A549 (cell line): ENCODE measurements at regions not wholly inside any gene's neighbourhood (a gene's known extent, or its start where the extent isn't known, plus 50 kb on each side); places are given as distances from the start of the nearest gene placed in this dataset.
A peak's percentile ranks its signal among the peaks of the same experiment; 100 is the strongest.

Experiments
- ATAC-seq, 2 experiments: fragments of 200-7000 bp in 1 of 2; fragments of >200 bp in 1 of 2; cut with Nextera tagmentation in 1 of 2; cut with Tn5 transposase in 1 of 2; 3 replicates each; pipeline versions ENCODE4 v1.8.0 to v1.9.1; 2018 to 2020; ENCODE audit warnings: mild to moderate bottlenecking in 1 of 2, moderate library complexity in 1 of 2
- CTCF ChIA-PET: fragments of 300-600 bp; sonication (Branson Sonifier 250); formaldehyde crosslinking; extraction: SDS; loops from one replicate; lab custom pipeline; 2021; ENCODE audit warnings: antibody characterized with exemption, inconsistent platforms; lab: Yijun Ruan, JAX
- POLR2A ChIA-PET: fragments of 350-600 bp; formaldehyde crosslinking; extraction: SDS; loops from one replicate; lab custom pipeline; 2021; ENCODE audit warnings: antibody characterized with exemption, inconsistent platforms; lab: Yijun Ruan, JAX
- DNase-seq, 2 experiments: peaks; one replicate each; pipeline versions ENCODE4 v3.0.0 to v3.0.0-alpha.2; 2011 to 2016; ENCODE audit warnings: low read depth in 1 of 2, low spot score in 1 of 2
- FAIRE-seq: peaks from 2 replicates; lab custom pipeline; 2011; peaks lifted over from hg19 to GRCh38; lab: Jason Lieb, UNC
- H3K27ac ChIP-seq, 2 experiments: fragments of >200 bp; sonication (Bioruptor Twin); formaldehyde crosslinking; 3 replicates each; pipeline ENCODE4 v1.5.1; 2016 to 2017
- H3K4me1 ChIP-seq: fragments of >200 bp; sonication (Bioruptor Twin); formaldehyde crosslinking; 3 replicates; pipeline ENCODE4 v1.6.1; 2016
- H3K4me2 ChIP-seq: fragments of >200 bp; sonication (Bioruptor Twin); formaldehyde crosslinking; 3 replicates; pipeline ENCODE4 v1.6.1; 2016
- H3K4me3 ChIP-seq: fragments of >200 bp; sonication (Bioruptor Twin); formaldehyde crosslinking; 3 replicates; pipeline ENCODE4 v1.5.1; 2016
- H3K9me3 ChIP-seq: fragments of >200 bp; sonication (Bioruptor Twin); formaldehyde crosslinking; 3 replicates; pipeline ENCODE4 v1.6.1; 2016
- BHLHE40 ChIP-seq: IDR thresholded peaks from 2 replicates; pipeline ENCODE4 v1.6.1; 2012; ENCODE audit warnings: low read depth, low read length, inconsistent platforms
- CHD2 ChIP-seq: fragments of 150-350 bp; IDR thresholded peaks from 2 replicates; pipeline ENCODE4 v1.6.1; 2014; ENCODE audit warnings: low read length; ENCODE audit not compliant: partially characterized antibody
- CHD4 ChIP-seq: fragments of 200-600 bp; sonication (generic); IDR thresholded peaks from 2 replicates; pipeline ENCODE4 v1.6.1; 2016; ENCODE audit warnings: antibody characterized with exemption, mild to moderate bottlenecking, borderline replicate concordance
- EHF ChIP-seq: fragments of 250-450 bp; sonication (Bioruptor Pico); IDR thresholded peaks from 2 replicates; pipeline ENCODE4 v1.5.0; 2020; ENCODE audit warnings: mild to moderate bottlenecking
- EHMT2 ChIP-seq: fragments of 200-600 bp; sonication (generic); IDR thresholded peaks from 2 replicates; pipeline ENCODE4 v1.6.1; 2016; ENCODE audit warnings: antibody characterized with exemption, low read depth, mild to moderate bottlenecking, moderate library complexity
- EP300 ChIP-seq, 2 experiments: fragments of >200 bp; sonication (Bioruptor Twin); formaldehyde crosslinking; IDR thresholded peaks; 2 replicates in 1 of 2; 3 replicates in 1 of 2; pipeline ENCODE4 v1.6.1; 2016 to 2017
- FOSL2 ChIP-seq, 2 experiments: fragments of 450-650 bp in 1 of 2; fragments of >200 bp in 1 of 2; sonication (Bioruptor Twin) in 1 of 2; formaldehyde crosslinking; IDR thresholded peaks; 2 replicates each; pipeline versions ENCODE4 v1.5.0 to v1.6.1; 2016 to 2020; ENCODE audit warnings: mild to moderate bottlenecking in 1 of 2, moderate library complexity in 1 of 2
- GATA3 ChIP-seq: IDR thresholded peaks from 2 replicates; pipeline ENCODE4 v1.6.1; 2012; ENCODE audit warnings: borderline replicate concordance
- HEYL ChIP-seq: fragments of 250-450 bp; sonication (Bioruptor Pico); IDR thresholded peaks from 2 replicates; pipeline ENCODE4 v1.8.0; 2021; ENCODE audit warnings: mild to moderate bottlenecking, moderate library complexity
- JUN ChIP-seq, 2 experiments: fragments of >200 bp; sonication (Bioruptor Twin); formaldehyde crosslinking; IDR thresholded peaks; 2 replicates in 1 of 2; 3 replicates in 1 of 2; pipeline ENCODE4 v1.6.1; 2016 to 2017
- JUNB ChIP-seq: fragments of >200 bp; sonication (Bioruptor Twin); formaldehyde crosslinking; IDR thresholded peaks from 2 replicates; pipeline ENCODE4 v1.6.1; 2016
- KDM1A ChIP-seq: fragments of 200-600 bp; sonication (generic); IDR thresholded peaks from 2 replicates; pipeline ENCODE4 v1.6.1; 2016; ENCODE audit warnings: low read depth, mild to moderate bottlenecking
- MAFK ChIP-seq: fragments of 450-650 bp; IDR thresholded peaks from 2 replicates; pipeline ENCODE4 v1.6.1; 2014; ENCODE audit not compliant: partially characterized antibody
- MAZ ChIP-seq: fragments of 150-350 bp; IDR thresholded peaks from 2 replicates; pipeline ENCODE4 v1.6.1; 2014; ENCODE audit warnings: antibody characterized with exemption, low read depth, low read length, borderline replicate concordance
- MYC ChIP-seq: IDR thresholded peaks from 2 replicates; pipeline ENCODE4 v1.6.1; 2012; ENCODE audit warnings: mild to moderate bottlenecking, inconsistent platforms, low read length, improper control_type of control experiment, borderline replicate concordance
- NPAS2 ChIP-seq: fragments of 250-450 bp; sonication (Bioruptor Pico); IDR thresholded peaks from 2 replicates; pipeline ENCODE4 v1.8.0; 2022; ENCODE audit warnings: mild to moderate bottlenecking, moderate library complexity, borderline replicate concordance
- NR3C1 ChIP-seq: fragments of >200 bp; sonication (Bioruptor Twin); formaldehyde crosslinking; IDR thresholded peaks from 3 replicates; pipeline ENCODE4 v1.6.1; 2017
- RARB ChIP-seq: fragments of 250-450 bp; sonication (Bioruptor Pico); IDR thresholded peaks from 2 replicates; pipeline ENCODE4 v1.8.0; 2021; ENCODE audit warnings: mild to moderate bottlenecking, moderate library complexity
- RCOR1 ChIP-seq: fragments of 150-350 bp; IDR thresholded peaks from 2 replicates; pipeline ENCODE4 v1.6.1; 2014; ENCODE audit warnings: antibody characterized with exemption, low read length, low read depth
- ZC3H11A ChIP-seq: fragments of 450-650 bp; IDR thresholded peaks from 2 replicates; pipeline ENCODE4 v1.6.1; 2014; ENCODE audit warnings: antibody characterized with exemption, mild to moderate bottlenecking
- ZNF302 ChIP-seq: fragments of 250-450 bp; sonication (Bioruptor Pico); IDR thresholded peaks from 2 replicates; pipeline ENCODE4 v1.9.0; 2021; ENCODE audit warnings: inconsistent platforms, mild to moderate bottlenecking, moderate library complexity
- WGBS: methylation state at CpG from one replicate; pipeline ENCODE4 v1.1.6; 2017; ENCODE audit errors: missing lambda C conversion rate; 5-methylcytosine and 5-hydroxymethylcytosine counted together
- TF ChIP-seq, protein P1 (sequence below): fragments of 150-350 bp; IDR thresholded peaks from 2 replicates; pipeline ENCODE4 v1.6.1; 2014; ENCODE audit warnings: low read depth, mild to moderate bottlenecking, low read length
- TF ChIP-seq, protein P2 (sequence below): fragments of 200-600 bp; sonication (generic); IDR thresholded peaks from 2 replicates; pipeline ENCODE4 v1.6.1; 2016; ENCODE audit warnings: antibody characterized with exemption, mild to moderate bottlenecking, moderate library complexity

DNA sequence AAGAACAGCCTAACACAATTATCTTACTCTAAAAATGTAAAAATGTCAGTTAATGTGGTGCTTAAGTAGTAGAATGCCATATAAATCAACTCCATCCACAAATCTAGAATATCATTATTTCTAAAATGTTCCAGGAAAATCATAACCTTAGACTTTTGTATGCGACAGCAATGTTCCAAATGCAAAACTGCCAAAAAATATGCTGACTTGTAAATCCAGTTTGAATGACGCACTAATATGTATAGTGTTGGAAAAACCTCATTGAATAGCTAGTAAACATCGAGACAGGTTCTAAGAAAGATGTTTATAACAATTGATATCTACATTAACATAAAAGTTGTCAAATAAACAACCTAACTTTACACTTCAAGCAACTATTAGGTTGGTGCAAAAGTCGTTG, 469.1 kb upstream of the PRICKLE1 start:
- Histone ChIP-seq H3K4me1 (no peaks in the 10 kb centered on the region), H3K9me3 (no peaks in the 10 kb centered on the region), H3K4me2 (no peak overlapping the region), H3K27ac (no peak overlapping the region), H3K4me3 (no peak overlapping the region)
- 66% methylated on average over 4 of the region's 4 CpGs for WGBS
- CTCF ChIA-PET: interaction anchor here (0.7 kb wide), 1 partner anchor 1319 kb away, joined by 3 read pairs; no protein-coding TSS in a partner anchor
- POLR2A ChIA-PET: no interaction called here
- DNase-seq (no peak), ATAC-seq (no peak), FAIRE-seq (no peak)
- TF ChIP-seq NR3C1 (no peak), MAFK (peak; percentile 48)

DNA sequence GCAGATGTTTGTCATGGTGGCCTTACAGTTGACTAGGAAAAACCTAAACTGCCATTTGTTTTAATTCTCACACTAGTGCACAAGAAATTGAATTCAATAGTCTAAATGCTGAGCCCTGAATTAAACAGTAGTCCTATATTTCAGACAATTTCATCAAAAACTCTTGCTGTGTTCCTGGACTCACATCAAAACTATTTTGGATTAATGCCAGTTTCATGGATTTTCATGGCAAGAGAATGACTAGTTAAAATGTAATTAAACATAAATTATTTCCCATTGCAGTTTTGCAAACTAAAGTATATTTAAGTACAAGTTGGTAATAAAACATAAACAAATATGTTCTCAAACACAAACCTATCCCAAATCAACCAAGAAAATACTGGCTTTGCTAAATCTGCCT, 468.0 kb upstream of the PRICKLE1 start:
- ChIA-PET POLR2A (no interaction called here), CTCF (no interaction called here)
- ATAC-seq: no peak
- FAIRE-seq: peak; percentile 32
- Histone ChIP-seq H3K4me3 (no peak overlapping the region), H3K9me3 (no peaks in the 10 kb centered on the region), H3K4me1 (no peaks in the 10 kb centered on the region), H3K4me2 (no peak overlapping the region), H3K27ac (no peak overlapping the region)
- no peak for TF ChIP-seq MAZ
- TF ChIP-seq FOSL2 (IDR thresholded peaks at IDR 0.05): no peak
- no peak for TF ChIP-seq FOSL2 (CRISPR knock-in tag; IDR thresholded peaks at IDR 0.05)
- DNase-seq: no peak

DNA sequence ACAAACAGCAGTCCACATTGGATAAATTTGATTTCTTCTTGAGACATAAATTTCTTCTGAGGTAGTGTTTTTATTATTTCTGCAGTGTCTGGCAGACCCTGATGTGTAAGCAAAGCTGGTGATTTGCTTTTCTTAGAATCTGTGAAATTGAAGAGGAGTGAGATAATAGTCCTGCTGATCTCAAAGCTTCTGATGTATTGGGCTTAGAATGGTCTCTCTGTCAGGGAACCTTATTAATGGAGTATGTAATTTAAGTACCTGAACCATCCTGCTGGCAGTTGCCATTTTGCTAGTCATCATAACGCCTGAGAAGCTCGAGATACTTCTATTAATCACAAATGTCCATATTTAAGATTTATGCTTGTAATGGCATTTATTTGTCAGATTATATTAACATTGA, 464.5 kb upstream of the PRICKLE1 start:
- ChIA-PET POLR2A (no interaction called here), CTCF (interaction anchor here (1.7 kb wide), 1 partner anchor 12 kb away, joined by 3 read pairs; no protein-coding TSS in a partner anchor)
- TF ChIP-seq RARB (CRISPR knock-in tag) (no peak), EP300 (IDR thresholded peaks at IDR 0.05) (no peak), MYC (no peak), MAZ (no peak), HEYL (no peak), ZC3H11A (no peak), NPAS2 (CRISPR knock-in tag) (no peak), BHLHE40 (no peak), EHMT2 (no peak), CHD4 (no peak), GATA3 (no peak), RCOR1 (no peak), EHF (no peak), KDM1A (no peak), ZNF302 (CRISPR knock-in tag) (no peak), CHD2 (no peak), JUNB (no peak), JUN (IDR thresholded peaks at IDR 0.05) (no peak)
- TF ChIP-seq, protein P1, sequence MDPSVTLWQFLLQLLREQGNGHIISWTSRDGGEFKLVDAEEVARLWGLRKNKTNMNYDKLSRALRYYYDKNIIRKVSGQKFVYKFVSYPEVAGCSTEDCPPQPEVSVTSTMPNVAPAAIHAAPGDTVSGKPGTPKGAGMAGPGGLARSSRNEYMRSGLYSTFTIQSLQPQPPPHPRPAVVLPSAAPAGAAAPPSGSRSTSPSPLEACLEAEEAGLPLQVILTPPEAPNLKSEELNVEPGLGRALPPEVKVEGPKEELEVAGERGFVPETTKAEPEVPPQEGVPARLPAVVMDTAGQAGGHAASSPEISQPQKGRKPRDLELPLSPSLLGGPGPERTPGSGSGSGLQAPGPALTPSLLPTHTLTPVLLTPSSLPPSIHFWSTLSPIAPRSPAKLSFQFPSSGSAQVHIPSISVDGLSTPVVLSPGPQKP: no peak
- TF ChIP-seq, protein P2, sequence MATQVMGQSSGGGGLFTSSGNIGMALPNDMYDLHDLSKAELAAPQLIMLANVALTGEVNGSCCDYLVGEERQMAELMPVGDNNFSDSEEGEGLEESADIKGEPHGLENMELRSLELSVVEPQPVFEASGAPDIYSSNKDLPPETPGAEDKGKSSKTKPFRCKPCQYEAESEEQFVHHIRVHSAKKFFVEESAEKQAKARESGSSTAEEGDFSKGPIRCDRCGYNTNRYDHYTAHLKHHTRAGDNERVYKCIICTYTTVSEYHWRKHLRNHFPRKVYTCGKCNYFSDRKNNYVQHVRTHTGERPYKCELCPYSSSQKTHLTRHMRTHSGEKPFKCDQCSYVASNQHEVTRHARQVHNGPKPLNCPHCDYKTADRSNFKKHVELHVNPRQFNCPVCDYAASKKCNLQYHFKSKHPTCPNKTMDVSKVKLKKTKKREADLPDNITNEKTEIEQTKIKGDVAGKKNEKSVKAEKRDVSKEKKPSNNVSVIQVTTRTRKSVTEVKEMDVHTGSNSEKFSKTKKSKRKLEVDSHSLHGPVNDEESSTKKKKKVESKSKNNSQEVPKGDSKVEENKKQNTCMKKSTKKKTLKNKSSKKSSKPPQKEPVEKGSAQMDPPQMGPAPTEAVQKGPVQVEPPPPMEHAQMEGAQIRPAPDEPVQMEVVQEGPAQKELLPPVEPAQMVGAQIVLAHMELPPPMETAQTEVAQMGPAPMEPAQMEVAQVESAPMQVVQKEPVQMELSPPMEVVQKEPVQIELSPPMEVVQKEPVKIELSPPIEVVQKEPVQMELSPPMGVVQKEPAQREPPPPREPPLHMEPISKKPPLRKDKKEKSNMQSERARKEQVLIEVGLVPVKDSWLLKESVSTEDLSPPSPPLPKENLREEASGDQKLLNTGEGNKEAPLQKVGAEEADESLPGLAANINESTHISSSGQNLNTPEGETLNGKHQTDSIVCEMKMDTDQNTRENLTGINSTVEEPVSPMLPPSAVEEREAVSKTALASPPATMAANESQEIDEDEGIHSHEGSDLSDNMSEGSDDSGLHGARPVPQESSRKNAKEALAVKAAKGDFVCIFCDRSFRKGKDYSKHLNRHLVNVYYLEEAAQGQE: no peak
- Histone ChIP-seq H3K4me2 (no peak overlapping the region), H3K27ac (no peak overlapping the region), H3K4me3 (no peak overlapping the region), H3K9me3 (no peaks in the 10 kb centered on the region), H3K4me1 (no peaks in the 10 kb centered on the region)
- FAIRE-seq: no peak
- WGBS: 10% methylated on average over 2 of the region's 2 CpGs
- no peak for ATAC-seq
- no peak for DNase-seq
